Right renal cortex interstitium (tissue), 3 donors: ENCODE measurements at regions not wholly inside any gene's neighbourhood (a gene's known extent, or its start where the extent isn't known, plus 50 kb on each side); places are given as distances from the start of the nearest gene placed in this dataset.
"Not testable (repeated sequence)": the region's sequence is repeated elsewhere in the genome, so short reads cannot be mapped to it uniquely, and the experiment has no call there.

Experiments used
- DNase-seq, 3 donors: peaks; one replicate each; pipeline ENCODE4 v3.0.0-alpha.2; 2013; ENCODE audit warnings: low read depth in 3 of 3, low spot score in 2 of 3

- no peak for DNase-seq
Measured at GRCh38 chr13:89393758-89394304, 1722.7 kb downstream of the SLITRK5 start.

- DNase-seq, result no peak
Measured at GRCh38 chr13:89401264-89401675, 1730.1 kb downstream of the SLITRK5 start.

- no peak for DNase-seq
Measured at GRCh38 chr13:89402211-89402610, 1731.0 kb downstream of the SLITRK5 start.

- DNase-seq, result not testable (repeated sequence)
Measured at GRCh38 chr13:89406096-89406495, 1734.9 kb downstream of the SLITRK5 start.

GRCh38 chr13:89407357-89407756 lies 1736.2 kb downstream of the SLITRK5 start:
- DNase-seq, result no peak

- DNase-seq, result no peak
Measured at GRCh38 chr13:89432997-89433396, 1761.8 kb downstream of the SLITRK5 start.

- not testable (repeated sequence) for DNase-seq
Measured at GRCh38 chr13:89434624-89435023, 1763.5 kb downstream of the SLITRK5 start.

- no peak for DNase-seq
Measured at GRCh38 chr13:89454681-89455080, 1783.5 kb downstream of the SLITRK5 start.

GRCh38 chr13:89455225-89455624 lies 1784.1 kb downstream of the SLITRK5 start:
- no peak for DNase-seq

- no peak for DNase-seq
Measured at GRCh38 chr13:89455741-89456140, 1784.6 kb downstream of the SLITRK5 start.

- DNase-seq, result no peak
Measured at GRCh38 chr13:89457977-89458376, 1786.8 kb downstream of the SLITRK5 start.

- no peak for DNase-seq
Measured at GRCh38 chr13:89458456-89458855, 1787.3 kb downstream of the SLITRK5 start.

GRCh38 chr13:89460895-89461294 lies 1789.7 kb downstream of the SLITRK5 start:
- not testable (repeated sequence) for DNase-seq

GRCh38 chr13:89465366-89465765 lies 1794.2 kb downstream of the SLITRK5 start:
- DNase-seq, result no peak

- DNase-seq, result no peak
Measured at GRCh38 chr13:89468081-89468480, 1796.9 kb downstream of the SLITRK5 start.

- DNase-seq, result no peak
Measured at GRCh38 chr13:89470901-89471300, 1799.7 kb downstream of the SLITRK5 start.

GRCh38 chr13:89474432-89474831 lies 1803.3 kb downstream of the SLITRK5 start:
- DNase-seq, result no peak

GRCh38 chr13:89486065-89486464 lies 1814.9 kb downstream of the SLITRK5 start:
- DNase-seq, result no peak

GRCh38 chr13:89486709-89487108 lies 1815.5 kb downstream of the SLITRK5 start:
- DNase-seq, result no peak

- DNase-seq, result no peak
Measured at GRCh38 chr13:89490661-89491060, 1819.5 kb downstream of the SLITRK5 start.

- DNase-seq, result no peak
Measured at GRCh38 chr13:89496478-89496877, 1825.3 kb downstream of the SLITRK5 start.

GRCh38 chr13:89497658-89498057 lies 1826.5 kb downstream of the SLITRK5 start:
- DNase-seq, result no peak

- DNase-seq, result no peak
Measured at GRCh38 chr13:89502286-89502685, 1831.1 kb downstream of the SLITRK5 start.
